BE2C (cell line): ENCODE measurements at regions not wholly inside any gene's neighbourhood (a gene's known extent, or its start where the extent isn't known, plus 50 kb on each side); places are given as distances from the start of the nearest gene placed in this dataset.

Experiments used
- DNase-seq: peaks from one replicate; pipeline ENCODE4 v3.0.0-alpha.2; 2020
- H3K27me3 ChIP-seq: fragments of 250-450 bp; sonication (Bioruptor Pico); 2 replicates; pipeline ENCODE4 v1.5.1; 2020; ENCODE audit warnings: mild to moderate bottlenecking
- H3K36me3 ChIP-seq: fragments of 250-450 bp; sonication (Bioruptor Pico); 2 replicates; pipeline ENCODE4 v1.5.1; 2020; ENCODE audit warnings: mild to moderate bottlenecking
- H3K4me1 ChIP-seq: fragments of 250-450 bp; sonication (Bioruptor Pico); 2 replicates; pipeline ENCODE4 v1.5.1; 2020
- H3K4me3 ChIP-seq: 2 replicates; pipeline ENCODE4 v1.5.1; 2011; ENCODE audit warnings: low read depth, low read length
- H3K9me3 ChIP-seq: fragments of 250-450 bp; sonication (Bioruptor Pico); 2 replicates; pipeline ENCODE4 v1.5.1; 2020
- TF ChIP-seq, protein P1 (sequence below): IDR thresholded peaks from 2 replicates; pipeline ENCODE4 v1.5.1; 2012; ENCODE audit warnings: mild to moderate bottlenecking, low read depth, low read length

DNA sequence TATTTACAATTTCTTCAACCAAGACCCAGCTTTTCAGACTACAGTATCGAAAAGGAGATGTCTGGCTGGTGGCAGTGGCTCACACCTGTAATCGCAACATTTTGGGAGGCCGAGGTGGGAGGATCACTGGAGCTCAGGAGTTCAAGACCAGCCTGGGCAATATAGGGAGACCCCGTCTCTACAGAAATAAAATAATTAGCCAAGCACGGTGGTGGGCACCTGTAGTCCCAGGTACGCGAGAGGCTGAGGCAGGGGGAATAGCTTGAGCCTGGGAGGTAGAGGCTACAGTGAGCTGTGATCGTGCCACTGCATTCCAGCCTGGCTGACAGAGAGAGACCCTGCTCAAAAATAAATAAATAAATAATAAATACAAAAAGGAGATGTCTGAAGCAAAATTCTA is 530.5 kb downstream of the BCL11B start:
- DNase-seq: no peak
- no peak overlapping the region for H3K4me3 ChIP-seq
- TF ChIP-seq, protein P1, sequence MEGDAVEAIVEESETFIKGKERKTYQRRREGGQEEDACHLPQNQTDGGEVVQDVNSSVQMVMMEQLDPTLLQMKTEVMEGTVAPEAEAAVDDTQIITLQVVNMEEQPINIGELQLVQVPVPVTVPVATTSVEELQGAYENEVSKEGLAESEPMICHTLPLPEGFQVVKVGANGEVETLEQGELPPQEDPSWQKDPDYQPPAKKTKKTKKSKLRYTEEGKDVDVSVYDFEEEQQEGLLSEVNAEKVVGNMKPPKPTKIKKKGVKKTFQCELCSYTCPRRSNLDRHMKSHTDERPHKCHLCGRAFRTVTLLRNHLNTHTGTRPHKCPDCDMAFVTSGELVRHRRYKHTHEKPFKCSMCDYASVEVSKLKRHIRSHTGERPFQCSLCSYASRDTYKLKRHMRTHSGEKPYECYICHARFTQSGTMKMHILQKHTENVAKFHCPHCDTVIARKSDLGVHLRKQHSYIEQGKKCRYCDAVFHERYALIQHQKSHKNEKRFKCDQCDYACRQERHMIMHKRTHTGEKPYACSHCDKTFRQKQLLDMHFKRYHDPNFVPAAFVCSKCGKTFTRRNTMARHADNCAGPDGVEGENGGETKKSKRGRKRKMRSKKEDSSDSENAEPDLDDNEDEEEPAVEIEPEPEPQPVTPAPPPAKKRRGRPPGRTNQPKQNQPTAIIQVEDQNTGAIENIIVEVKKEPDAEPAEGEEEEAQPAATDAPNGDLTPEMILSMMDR: no peak
- H3K9me3 ChIP-seq: no peaks in the 10 kb centered on the region
- no peaks in the 10 kb centered on the region for H3K36me3 ChIP-seq
- no peaks in the 10 kb centered on the region for H3K4me1 ChIP-seq
- H3K27me3 ChIP-seq: no peaks in the 10 kb centered on the region

DNA sequence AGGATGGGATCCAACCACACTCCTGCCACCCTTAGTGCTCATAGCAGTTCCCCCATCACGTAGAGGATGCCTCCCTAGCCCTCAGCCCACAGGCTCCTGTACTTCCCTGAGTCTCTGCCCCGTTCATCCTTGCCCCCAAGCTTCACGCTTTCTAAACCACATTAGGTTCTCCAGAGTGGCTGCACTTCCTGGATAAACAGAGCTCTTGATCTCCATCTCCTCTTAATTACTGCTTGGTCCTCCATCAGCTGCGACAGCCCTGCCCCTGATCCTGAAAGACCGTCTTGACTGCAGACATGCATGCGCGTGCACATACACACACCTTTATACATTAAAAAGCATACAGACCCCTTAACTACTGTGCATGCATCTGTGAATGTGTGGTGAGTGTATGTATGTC is 530.0 kb downstream of the BCL11B start:
- Histone ChIP-seq H3K36me3 (no peaks in the 10 kb centered on the region), H3K9me3 (no peaks in the 10 kb centered on the region), H3K4me1 (no peaks in the 10 kb centered on the region), H3K4me3 (no peak overlapping the region), H3K27me3 (no peaks in the 10 kb centered on the region)
- no peak for DNase-seq
- TF ChIP-seq, protein P1: no peak

DNA sequence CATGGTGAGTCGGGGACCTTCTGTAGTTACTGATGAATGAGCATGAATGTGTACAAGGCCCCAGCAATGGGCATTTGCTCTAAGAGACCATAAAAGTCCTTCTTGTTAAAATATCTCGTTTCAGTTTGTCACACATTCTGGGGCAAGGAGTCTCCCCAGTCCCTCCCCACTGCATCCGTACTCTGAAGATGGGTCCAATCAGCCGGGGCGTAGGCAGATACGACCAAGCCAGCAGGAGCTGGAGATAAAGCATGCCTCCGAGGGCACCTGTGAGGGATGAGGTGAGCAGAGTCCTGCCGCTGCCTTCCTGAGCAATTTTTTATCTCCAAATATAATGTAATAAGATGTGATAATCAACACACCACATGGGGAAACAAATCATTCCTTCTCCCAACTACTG is 528.5 kb downstream of the BCL11B start:
- H3K36me3 ChIP-seq: no peaks in the 10 kb centered on the region
- no peak for DNase-seq
- no peaks in the 10 kb centered on the region for H3K9me3 ChIP-seq
- TF ChIP-seq, protein P1: no peak
- no peaks in the 10 kb centered on the region for H3K27me3 ChIP-seq
- no peaks in the 10 kb centered on the region for H3K4me1 ChIP-seq
- H3K4me3 ChIP-seq: no peak overlapping the region

DNA sequence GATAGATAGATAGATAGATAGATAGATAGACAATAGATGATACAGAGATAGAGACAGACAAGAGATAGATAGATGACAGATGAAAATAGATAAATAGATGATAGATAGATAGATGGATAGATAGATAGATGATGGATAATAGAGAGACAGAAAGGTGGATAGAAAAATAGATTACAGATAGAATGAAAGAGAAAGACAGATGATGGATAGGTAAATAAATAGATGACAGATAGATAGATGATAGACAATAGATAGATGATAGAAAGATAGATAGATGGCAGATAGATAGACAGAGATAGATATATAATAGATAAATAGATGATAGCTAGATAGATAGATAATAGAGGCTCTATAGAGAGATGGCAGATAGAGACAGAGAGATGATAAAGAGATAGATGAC is 523.0 kb downstream of the BCL11B start:
- H3K36me3 ChIP-seq: no peaks in the 10 kb centered on the region
- no peak overlapping the region for H3K4me3 ChIP-seq
- no peaks in the 10 kb centered on the region for H3K9me3 ChIP-seq
- H3K4me1 ChIP-seq: no peaks in the 10 kb centered on the region
- DNase-seq: no peak
- H3K27me3 ChIP-seq: no peaks in the 10 kb centered on the region
- TF ChIP-seq, protein P1: no peak

DNA sequence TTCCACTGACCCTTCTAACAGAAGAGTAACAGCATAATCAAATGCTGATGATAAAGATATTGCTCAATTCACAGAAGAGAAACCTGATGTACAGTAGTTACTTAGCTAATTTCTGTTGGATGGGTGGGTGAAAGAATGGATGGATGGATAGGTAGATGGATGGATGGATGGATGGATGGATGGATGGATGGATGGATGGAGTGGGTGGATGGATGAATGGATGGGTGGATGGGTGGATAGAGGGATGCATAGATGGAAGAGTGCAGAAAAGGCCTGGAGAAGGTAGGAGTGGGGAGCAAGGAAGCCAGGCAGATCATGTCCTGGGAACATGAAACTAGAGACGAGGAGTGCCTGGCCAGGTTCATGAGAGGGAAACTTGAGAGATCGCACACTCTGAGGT is 520.9 kb downstream of the BCL11B start:
- no peaks in the 10 kb centered on the region; the same call in 1 of the 2 replicates for H3K9me3 ChIP-seq
- no peak overlapping the region for H3K4me3 ChIP-seq
- no peaks in the 10 kb centered on the region for H3K4me1 ChIP-seq
- no peak for DNase-seq
- H3K36me3 ChIP-seq: no peaks in the 10 kb centered on the region
- TF ChIP-seq, protein P1: no peak
- no peaks in the 10 kb centered on the region for H3K27me3 ChIP-seq

DNA sequence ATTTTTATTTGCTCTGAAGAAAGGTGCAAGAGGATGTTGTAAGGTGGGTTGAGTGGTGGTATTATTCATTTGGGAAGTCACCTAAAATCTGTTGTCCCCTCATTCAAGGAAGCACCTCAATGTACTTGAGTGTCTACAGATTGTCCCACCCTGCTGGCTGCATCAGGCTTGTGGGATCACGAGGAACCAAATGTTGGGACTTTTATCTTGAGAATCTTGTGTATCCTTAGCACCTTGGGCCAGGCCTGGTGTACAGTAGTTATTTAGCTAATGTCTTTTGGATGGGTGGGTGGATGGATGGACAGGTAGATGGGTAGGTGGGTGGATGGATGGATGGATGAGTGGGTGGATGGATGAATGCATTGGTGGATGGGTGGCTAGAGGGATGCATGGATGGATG is 519.3 kb downstream of the BCL11B start:
- Histone ChIP-seq H3K4me3 (no peak overlapping the region), H3K27me3 (no peaks in the 10 kb centered on the region), H3K4me1 (no peaks in the 10 kb centered on the region), H3K9me3 (no peaks in the 10 kb centered on the region; the same call in 1 of the 2 replicates), H3K36me3 (no peaks in the 10 kb centered on the region)
- TF ChIP-seq, protein P1: no peak
- no peak for DNase-seq
